T-helper 17 cell (primary cell): ENCODE measurements at regions not wholly inside any gene's neighbourhood (a gene's known extent, or its start where the extent isn't known, plus 50 kb on each side); places are given as distances from the start of the nearest gene placed in this dataset.

Experiments
- ATAC-seq: fragments of 150-1000 bp; cut with Tn5 transposase; 2 replicates; pipeline ENCODE4 v1.10.0; 2021; ENCODE audit warnings: mild to moderate bottlenecking, moderate library complexity
- DNase-seq, 3 donors: peaks; one replicate each; pipeline versions ENCODE4 v3.0.0 to v3.0.0-alpha.2; 2020 to 2021
- H3K9me3 ChIP-seq: one replicate; pipeline ENCODE4 v1.7.0; 2013; ENCODE audit warnings: low read length, mild to moderate bottlenecking; ENCODE audit not compliant: control insufficient read depth, poor library complexity, severe bottlenecking
- H3K27ac Mint-ChIP-seq: one replicate; pipeline ENCODE4 v1.8.0; 2022; ENCODE audit warnings: mild to moderate bottlenecking, moderate library complexity, mixed read lengths
- H3K27me3 Mint-ChIP-seq: one replicate; pipeline ENCODE4 v1.8.0; 2022; ENCODE audit warnings: mixed read lengths
- H3K36me3 Mint-ChIP-seq: one replicate; pipeline ENCODE4 v1.8.0; 2022; ENCODE audit warnings: low read depth, mixed read lengths
- H3K4me1 Mint-ChIP-seq: one replicate; pipeline ENCODE4 v1.8.0; 2022; ENCODE audit warnings: mild to moderate bottlenecking, mixed read lengths
- H3K4me3 Mint-ChIP-seq: one replicate; pipeline ENCODE4 v1.8.0; 2022; ENCODE audit warnings: mild to moderate bottlenecking, moderate library complexity, mixed read lengths

- Mint-ChIP-seq H3K27ac (no peak overlapping the region), H3K4me3 (no peak overlapping the region), H3K27me3 (no peaks in the 10 kb centered on the region), H3K4me1 (no peaks in the 10 kb centered on the region), H3K36me3 (no peaks in the 10 kb centered on the region)
- no peaks in the 10 kb centered on the region for H3K9me3 ChIP-seq
- DNase-seq (no peak), ATAC-seq (no peak)
Observed at GRCh38 chr6:93964321-93964720, 545.0 kb upstream of the EPHA7 start.

- no peak overlapping the region for H3K4me3 Mint-ChIP-seq
- H3K4me1 Mint-ChIP-seq = no peaks in the 10 kb centered on the region
- H3K9me3 ChIP-seq = no peaks in the 10 kb centered on the region
- H3K36me3 Mint-ChIP-seq = no peaks in the 10 kb centered on the region
- H3K27me3 Mint-ChIP-seq = no peaks in the 10 kb centered on the region
- ATAC-seq (no peak), DNase-seq (no peak)
- H3K27ac Mint-ChIP-seq = no peak overlapping the region
Observed at GRCh38 chr6:93962566-93962965, 543.2 kb upstream of the EPHA7 start.

- Mint-ChIP-seq H3K4me1 (no peaks in the 10 kb centered on the region), H3K27ac (no peak overlapping the region), H3K36me3 (no peaks in the 10 kb centered on the region), H3K4me3 (no peak overlapping the region), H3K27me3 (no peaks in the 10 kb centered on the region)
- no peak for ATAC-seq
- no peak for DNase-seq
- no peaks in the 10 kb centered on the region for H3K9me3 ChIP-seq
Observed at GRCh38 chr6:93954584-93954983, 535.2 kb upstream of the EPHA7 start.

- no peaks in the 10 kb centered on the region for H3K4me1 Mint-ChIP-seq
- H3K27ac Mint-ChIP-seq = no peak overlapping the region
- H3K4me3 Mint-ChIP-seq = no peak overlapping the region
- ATAC-seq = no peak
- no peaks in the 10 kb centered on the region for H3K36me3 Mint-ChIP-seq
- no peak for DNase-seq
- H3K9me3 ChIP-seq = no peaks in the 10 kb centered on the region
- no peaks in the 10 kb centered on the region for H3K27me3 Mint-ChIP-seq
Observed at GRCh38 chr6:93943661-93944060, 524.3 kb upstream of the EPHA7 start.

GRCh38 chr6:93940381-93940780, 521.0 kb upstream of the EPHA7 start:
- Mint-ChIP-seq H3K4me3 (no peak overlapping the region), H3K27me3 (no peaks in the 10 kb centered on the region), H3K27ac (no peak overlapping the region), H3K4me1 (no peaks in the 10 kb centered on the region), H3K36me3 (no peaks in the 10 kb centered on the region)
- H3K9me3 ChIP-seq = no peaks in the 10 kb centered on the region
- DNase-seq (no peak), ATAC-seq (no peak)

GRCh38 chr6:93932175-93932574, 512.8 kb upstream of the EPHA7 start:
- Mint-ChIP-seq H3K27ac (no peak overlapping the region), H3K36me3 (no peaks in the 10 kb centered on the region), H3K4me3 (no peak overlapping the region), H3K27me3 (no peaks in the 10 kb centered on the region), H3K4me1 (no peaks in the 10 kb centered on the region)
- no peak for DNase-seq
- H3K9me3 ChIP-seq = no peaks in the 10 kb centered on the region
- no peak for ATAC-seq

GRCh38 chr6:93927731-93928130, 508.4 kb upstream of the EPHA7 start:
- no peak for DNase-seq
- Mint-ChIP-seq H3K4me1 (no peaks in the 10 kb centered on the region), H3K27me3 (no peaks in the 10 kb centered on the region), H3K27ac (no peak overlapping the region), H3K36me3 (no peaks in the 10 kb centered on the region), H3K4me3 (no peak overlapping the region)
- no peak for ATAC-seq
- H3K9me3 ChIP-seq = no peaks in the 10 kb centered on the region

GRCh38 chr6:93919365-93919764, 500.0 kb upstream of the EPHA7 start:
- no peak overlapping the region for H3K4me3 Mint-ChIP-seq
- DNase-seq = no peak
- ATAC-seq = no peak
- H3K27me3 Mint-ChIP-seq = no peaks in the 10 kb centered on the region
- H3K36me3 Mint-ChIP-seq = no peaks in the 10 kb centered on the region
- no peaks in the 10 kb centered on the region for H3K9me3 ChIP-seq
- no peaks in the 10 kb centered on the region for H3K4me1 Mint-ChIP-seq
- H3K27ac Mint-ChIP-seq = no peak overlapping the region

GRCh38 chr6:93918258-93918657, 498.9 kb upstream of the EPHA7 start:
- Mint-ChIP-seq H3K4me3 (no peak overlapping the region), H3K27me3 (no peaks in the 10 kb centered on the region), H3K4me1 (no peaks in the 10 kb centered on the region), H3K36me3 (no peaks in the 10 kb centered on the region), H3K27ac (no peak overlapping the region)
- no peak for DNase-seq
- no peak for ATAC-seq
- H3K9me3 ChIP-seq = no peaks in the 10 kb centered on the region

GRCh38 chr6:93917216-93917615, 497.9 kb upstream of the EPHA7 start:
- no peaks in the 10 kb centered on the region for H3K36me3 Mint-ChIP-seq
- H3K9me3 ChIP-seq = no peaks in the 10 kb centered on the region
- H3K27me3 Mint-ChIP-seq = no peaks in the 10 kb centered on the region
- ATAC-seq (no peak), DNase-seq (no peak)
- H3K4me1 Mint-ChIP-seq = no peaks in the 10 kb centered on the region
- no peak overlapping the region for H3K4me3 Mint-ChIP-seq
- no peak overlapping the region for H3K27ac Mint-ChIP-seq

- ATAC-seq (no peak), DNase-seq (no peak)
- H3K4me3 Mint-ChIP-seq = no peak overlapping the region
- no peaks in the 10 kb centered on the region for H3K36me3 Mint-ChIP-seq
- H3K9me3 ChIP-seq = no peaks in the 10 kb centered on the region
- H3K27me3 Mint-ChIP-seq = no peaks in the 10 kb centered on the region
- no peaks in the 10 kb centered on the region for H3K4me1 Mint-ChIP-seq
- no peak overlapping the region for H3K27ac Mint-ChIP-seq
Observed at GRCh38 chr6:93916716-93917115, 497.4 kb upstream of the EPHA7 start.

GRCh38 chr6:93915961-93916360, 496.6 kb upstream of the EPHA7 start:
- H3K9me3 ChIP-seq = no peaks in the 10 kb centered on the region
- no peak for DNase-seq
- ATAC-seq = no peak

GRCh38 chr6:93902517-93902916, 483.2 kb upstream of the EPHA7 start:
- H3K36me3 Mint-ChIP-seq = no peaks in the 10 kb centered on the region
- no peak for ATAC-seq
- H3K9me3 ChIP-seq = no peaks in the 10 kb centered on the region
- no peaks in the 10 kb centered on the region for H3K27me3 Mint-ChIP-seq
- no peak overlapping the region for H3K4me3 Mint-ChIP-seq
- H3K4me1 Mint-ChIP-seq = no peaks in the 10 kb centered on the region
- no peak for DNase-seq
- no peak overlapping the region for H3K27ac Mint-ChIP-seq

More at GRCh38 chr6:93915961-93916360, 496.6 kb upstream of the EPHA7 start:
- no peaks in the 10 kb centered on the region for H3K4me1 Mint-ChIP-seq
- H3K36me3 Mint-ChIP-seq = no peaks in the 10 kb centered on the region
- no peak overlapping the region for H3K27ac Mint-ChIP-seq
- no peaks in the 10 kb centered on the region for H3K27me3 Mint-ChIP-seq
- no peak overlapping the region for H3K4me3 Mint-ChIP-seq

- H3K27ac Mint-ChIP-seq = no peak overlapping the region
- ATAC-seq (no peak), DNase-seq (no peak)
- H3K27me3 Mint-ChIP-seq = no peaks in the 10 kb centered on the region
- H3K9me3 ChIP-seq = no peaks in the 10 kb centered on the region
- H3K4me1 Mint-ChIP-seq = no peaks in the 10 kb centered on the region
- no peaks in the 10 kb centered on the region for H3K36me3 Mint-ChIP-seq
- no peak overlapping the region for H3K4me3 Mint-ChIP-seq
Observed at GRCh38 chr6:93900142-93900541, 480.8 kb upstream of the EPHA7 start.

- H3K9me3 ChIP-seq = no peaks in the 10 kb centered on the region
- ATAC-seq = no peak
- H3K36me3 Mint-ChIP-seq = no peaks in the 10 kb centered on the region
Observed at GRCh38 chr6:93896081-93896480, 476.7 kb upstream of the EPHA7 start.

More at GRCh38 chr6:93896081-93896480, 476.7 kb upstream of the EPHA7 start:
- no peak overlapping the region for H3K27ac Mint-ChIP-seq
- no peak for DNase-seq
- H3K27me3 Mint-ChIP-seq = no peaks in the 10 kb centered on the region
- H3K4me1 Mint-ChIP-seq = no peaks in the 10 kb centered on the region
- no peak overlapping the region for H3K4me3 Mint-ChIP-seq
